ENCODE measurements at regions not wholly inside any gene's neighbourhood (a gene's known extent, or its start where the extent isn't known, plus 50 kb on each side); places are given as distances from the start of the nearest gene placed in this dataset.
"Not testable (repeated sequence)": the region's sequence is repeated elsewhere in the genome, so short reads cannot be mapped to it uniquely, and the experiment has no call there.

- not testable (repeated sequence) for TF ChIP-seq USF1 (CRISPR knock-in tag; IDR thresholded peaks at IDR 0.05); CTCF (IDR thresholded peaks at IDR 0.05); ETV6 (CRISPR knock-in tag; IDR thresholded peaks at IDR 0.05); JUN (CRISPR knock-in tag; IDR thresholded peaks at IDR 0.05); IRF2 (CRISPR knock-in tag; IDR thresholded peaks at IDR 0.05; ENCODE audit: borderline replicate concordance, low read depth)
Observed at GRCh38 chr1:214144521-214144920, 136.4 kb upstream of the SMYD2 start.

All from WTC11 (cell line).